HFFc6 (cell line): ENCODE measurements at regions not wholly inside any gene's neighbourhood (a gene's known extent, or its start where the extent isn't known, plus 50 kb on each side); places are given as distances from the start of the nearest gene placed in this dataset.
"Not testable (repeated sequence)": the region's sequence is repeated elsewhere in the genome, so short reads cannot be mapped to it uniquely, and the experiment has no call there.

Experiments
- DNase-seq: peaks from one replicate; pipeline ENCODE4 v3.0.0-alpha.2; 2018
- H3K27ac Mint-ChIP-seq: 2 replicates; pipeline ENCODE4 v1.8.0; 2020; ENCODE audit warnings: mild to moderate bottlenecking, mixed read lengths
- H3K27me3 Mint-ChIP-seq: 2 replicates; pipeline ENCODE4 v1.8.0; 2021; ENCODE audit warnings: mild to moderate bottlenecking, moderate library complexity, mixed read lengths; ENCODE audit not compliant: insufficient read depth
- H3K36me3 Mint-ChIP-seq: 2 replicates; pipeline ENCODE4 v1.8.0; 2021; ENCODE audit warnings: low read depth, mixed read lengths
- H3K4me1 Mint-ChIP-seq: 2 replicates; pipeline ENCODE4 v1.8.0; 2020; ENCODE audit warnings: low read depth, mixed read lengths
- H3K4me3 Mint-ChIP-seq: 2 replicates; pipeline ENCODE4 v1.8.0; 2020; ENCODE audit warnings: mild to moderate bottlenecking, moderate library complexity, mixed read lengths
- H3K9me3 Mint-ChIP-seq: 2 replicates; pipeline ENCODE4 v1.8.0; 2020; ENCODE audit warnings: mild to moderate bottlenecking, mixed read lengths
- TF ChIP-seq, protein P1 (sequence below): fragments of 200-600 bp; sonication (generic); IDR thresholded peaks from 2 replicates; pipeline ENCODE4 v1.5.0; 2021; ENCODE audit warnings: antibody characterized with exemption, mild to moderate bottlenecking

DNA sequence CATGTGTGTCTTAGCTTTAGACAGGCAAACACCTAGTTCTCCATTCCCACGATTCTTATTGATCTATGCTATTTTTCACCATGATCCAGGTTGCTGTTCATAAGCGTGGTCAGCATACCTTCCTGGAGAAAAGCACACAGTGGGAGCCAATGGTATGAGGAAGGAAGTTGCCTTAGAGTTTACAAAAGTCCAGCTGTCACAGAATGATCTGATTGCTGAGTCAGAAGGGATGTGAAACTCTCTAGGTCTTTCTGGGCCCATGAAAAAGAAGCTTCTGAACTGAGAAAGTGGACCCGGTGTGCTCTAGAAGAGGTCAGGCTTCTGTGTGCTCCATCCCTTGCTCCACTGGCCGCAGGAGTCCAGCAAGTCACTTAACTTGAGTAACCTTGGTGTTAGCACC, 71.0 kb upstream of the CCL1 start:
- Mint-ChIP-seq H3K36me3 (no peaks in the 10 kb centered on the region), H3K9me3 (no peaks in the 10 kb centered on the region), H3K4me3 (no peak overlapping the region), H3K4me1 (no peaks in the 10 kb centered on the region), H3K27me3 (peaks cover 9% of the 10 kb centered on the region), H3K27ac (no peak overlapping the region)
- TF ChIP-seq, protein P1, sequence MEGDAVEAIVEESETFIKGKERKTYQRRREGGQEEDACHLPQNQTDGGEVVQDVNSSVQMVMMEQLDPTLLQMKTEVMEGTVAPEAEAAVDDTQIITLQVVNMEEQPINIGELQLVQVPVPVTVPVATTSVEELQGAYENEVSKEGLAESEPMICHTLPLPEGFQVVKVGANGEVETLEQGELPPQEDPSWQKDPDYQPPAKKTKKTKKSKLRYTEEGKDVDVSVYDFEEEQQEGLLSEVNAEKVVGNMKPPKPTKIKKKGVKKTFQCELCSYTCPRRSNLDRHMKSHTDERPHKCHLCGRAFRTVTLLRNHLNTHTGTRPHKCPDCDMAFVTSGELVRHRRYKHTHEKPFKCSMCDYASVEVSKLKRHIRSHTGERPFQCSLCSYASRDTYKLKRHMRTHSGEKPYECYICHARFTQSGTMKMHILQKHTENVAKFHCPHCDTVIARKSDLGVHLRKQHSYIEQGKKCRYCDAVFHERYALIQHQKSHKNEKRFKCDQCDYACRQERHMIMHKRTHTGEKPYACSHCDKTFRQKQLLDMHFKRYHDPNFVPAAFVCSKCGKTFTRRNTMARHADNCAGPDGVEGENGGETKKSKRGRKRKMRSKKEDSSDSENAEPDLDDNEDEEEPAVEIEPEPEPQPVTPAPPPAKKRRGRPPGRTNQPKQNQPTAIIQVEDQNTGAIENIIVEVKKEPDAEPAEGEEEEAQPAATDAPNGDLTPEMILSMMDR = no peak
- DNase-seq = no peak

DNA sequence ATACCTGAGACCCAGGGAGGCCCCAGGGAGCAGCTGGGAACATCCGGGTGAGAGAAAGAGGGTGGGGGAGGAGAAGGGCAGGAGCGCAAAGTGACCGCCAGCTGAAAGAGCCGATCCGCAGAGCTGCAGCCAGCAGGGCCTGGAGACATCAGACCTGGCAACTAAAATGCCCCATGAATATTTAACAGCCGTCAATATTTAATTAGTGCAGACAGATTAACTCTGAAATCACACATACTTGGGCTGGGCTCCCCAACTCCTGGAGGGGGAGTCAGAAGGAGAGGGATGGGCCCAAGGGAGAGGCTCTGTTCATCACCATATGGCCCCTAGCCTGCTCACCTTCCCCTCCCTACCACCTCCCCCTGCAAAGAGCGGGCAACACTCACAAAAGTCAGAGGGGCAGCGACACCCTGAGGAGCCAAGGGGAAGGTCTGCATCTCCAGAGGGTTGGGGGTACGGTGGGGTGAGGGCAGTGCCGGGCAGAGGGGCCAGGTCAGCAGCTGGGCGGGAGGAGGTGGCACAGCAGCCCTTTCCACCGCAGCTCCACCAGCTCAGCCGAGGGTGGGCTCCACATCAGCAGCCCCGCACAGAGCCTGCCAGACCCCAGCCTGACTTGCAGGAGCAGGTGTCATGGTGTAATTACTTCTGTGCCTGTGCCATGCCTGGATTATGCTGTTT, 61.9 kb upstream of the CCL1 start:
- no peaks in the 10 kb centered on the region for H3K9me3 Mint-ChIP-seq
- DNase-seq = no peak
- H3K4me3 Mint-ChIP-seq = no peak overlapping the region
- no peaks in the 10 kb centered on the region for H3K36me3 Mint-ChIP-seq
- H3K27ac Mint-ChIP-seq = no peak overlapping the region
- TF ChIP-seq, protein P1 = no peak
- H3K4me1 Mint-ChIP-seq = no peaks in the 10 kb centered on the region
- H3K27me3 Mint-ChIP-seq = peaks cover 32% of the 10 kb centered on the region

DNA sequence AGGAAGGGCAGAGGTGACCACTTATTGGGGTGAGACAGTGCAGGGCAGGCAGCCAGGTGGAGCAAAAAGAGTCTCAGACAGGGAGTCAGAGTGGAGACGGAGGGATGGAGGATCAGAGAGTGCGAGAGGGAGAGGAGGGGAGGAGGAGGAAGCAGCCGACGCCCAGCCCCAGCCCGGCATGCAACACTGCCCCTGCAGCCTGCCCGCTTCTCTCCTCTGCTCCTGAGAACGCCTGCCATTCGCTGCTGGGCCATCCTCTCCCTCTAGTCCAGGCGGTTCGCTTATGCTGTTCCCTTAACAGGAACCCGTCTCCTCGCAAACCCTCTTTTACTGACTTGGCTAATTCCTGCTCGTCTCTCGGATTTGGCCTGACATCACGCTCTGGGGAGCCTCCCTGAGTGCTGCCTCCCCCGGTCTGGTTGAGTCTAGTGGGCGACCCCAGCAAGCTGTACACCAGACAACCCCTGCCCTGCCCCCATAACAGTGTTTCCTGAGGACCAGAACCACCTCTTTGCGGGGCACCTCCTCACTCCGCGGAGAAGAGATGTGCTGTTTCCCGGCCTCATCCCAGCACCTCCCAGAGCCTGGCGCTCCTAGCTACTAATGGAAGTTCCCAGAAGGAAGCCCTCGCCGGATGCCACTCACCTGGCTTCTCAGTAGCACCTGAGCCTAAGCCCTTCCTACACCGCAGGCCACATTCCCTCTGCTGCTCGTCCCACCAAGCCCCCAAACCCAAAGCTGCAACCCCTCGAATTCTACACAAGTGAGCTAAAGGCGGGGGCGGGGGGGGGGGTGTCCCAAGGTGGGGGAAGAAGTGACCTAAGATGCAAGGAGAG, 61.2 kb upstream of the CCL1 start:
- H3K27ac Mint-ChIP-seq = no peak overlapping the region
- no peaks in the 10 kb centered on the region for H3K9me3 Mint-ChIP-seq
- no peaks in the 10 kb centered on the region for H3K36me3 Mint-ChIP-seq
- DNase-seq = no peak
- H3K4me3 Mint-ChIP-seq = no peak overlapping the region
- TF ChIP-seq, protein P1 = no peak
- H3K4me1 Mint-ChIP-seq = no peaks in the 10 kb centered on the region
- peaks cover 35% of the 10 kb centered on the region for H3K27me3 Mint-ChIP-seq

DNA sequence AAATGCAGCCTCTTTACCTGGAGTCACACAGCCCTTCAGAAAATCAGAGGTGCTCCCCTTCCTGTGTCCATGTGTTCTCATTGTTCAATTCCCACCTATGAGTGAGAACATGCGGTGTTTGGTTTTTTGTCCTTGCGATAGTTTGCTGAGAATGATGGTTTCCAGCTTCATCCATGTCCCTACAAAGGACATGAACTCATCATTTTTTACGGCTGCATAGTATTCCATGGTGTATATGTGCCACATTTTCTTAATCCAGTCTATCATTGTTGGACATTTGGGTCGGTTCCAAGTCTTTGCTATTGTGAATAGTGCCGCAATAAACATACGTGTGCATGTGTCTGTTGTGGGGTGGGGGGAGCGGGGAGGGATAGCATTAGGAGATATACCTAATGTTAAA, 60.3 kb upstream of the CCL1 start:
- peaks cover 39% of the 10 kb centered on the region for H3K27me3 Mint-ChIP-seq
- not testable (repeated sequence) for H3K9me3 Mint-ChIP-seq

DNA sequence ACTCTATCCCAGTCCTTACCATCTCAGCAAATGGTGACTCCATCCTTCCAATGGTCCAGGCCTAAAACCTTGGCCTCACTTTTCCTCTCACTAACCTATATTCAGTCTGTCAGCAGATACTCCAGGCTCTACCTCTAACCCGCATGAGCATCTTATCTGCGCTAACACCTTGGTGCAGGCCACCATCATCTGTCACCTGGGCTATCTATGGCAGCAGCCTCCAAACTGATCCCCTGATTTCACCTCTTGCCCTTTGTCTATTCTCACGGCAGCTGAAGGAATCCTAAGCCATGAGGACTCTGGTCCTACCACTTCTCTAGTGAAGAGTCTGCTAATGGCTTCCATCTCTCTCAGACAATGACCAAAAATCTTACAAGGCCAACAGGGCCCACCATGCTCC, 57.9 kb upstream of the CCL1 start:
- no peak overlapping the region for H3K4me3 Mint-ChIP-seq
- TF ChIP-seq, protein P1 = no peak
- H3K9me3 Mint-ChIP-seq = no peaks in the 10 kb centered on the region
- no peaks in the 10 kb centered on the region for H3K4me1 Mint-ChIP-seq
- DNase-seq = no peak
- H3K36me3 Mint-ChIP-seq = no peaks in the 10 kb centered on the region
- H3K27ac Mint-ChIP-seq = no peak overlapping the region
- H3K27me3 Mint-ChIP-seq = peaks cover 37% of the 10 kb centered on the region

More for the DNA sequence above, 60.3 kb upstream of the CCL1 start:
- not testable (repeated sequence) for H3K36me3 Mint-ChIP-seq, H3K4me3 Mint-ChIP-seq, H3K4me1 Mint-ChIP-seq, DNase-seq, H3K27ac Mint-ChIP-seq

DNA sequence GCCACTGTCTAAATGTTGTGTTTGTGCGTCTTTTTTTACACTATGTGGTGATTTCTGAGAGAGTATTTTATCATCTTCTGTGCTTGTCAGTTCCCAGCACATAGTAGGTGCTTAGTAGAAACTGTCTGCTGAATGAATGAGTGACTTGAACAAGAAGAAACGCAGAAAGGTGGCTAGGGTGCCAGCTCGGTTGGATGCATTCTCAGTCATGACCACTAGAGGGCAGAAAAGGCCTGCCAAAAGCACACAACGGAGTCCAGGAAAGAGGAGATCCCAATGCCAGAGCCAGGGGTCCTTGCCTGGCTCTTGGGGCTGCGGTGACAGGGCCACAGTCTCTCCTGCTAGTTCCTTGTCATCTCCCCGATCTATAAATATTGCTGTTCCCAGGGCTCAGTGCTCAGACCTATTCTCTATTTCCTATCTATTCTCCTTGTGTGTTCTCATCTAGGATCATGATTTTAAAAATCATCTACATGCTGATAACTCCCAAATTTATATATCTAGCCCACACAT, 57.3 kb upstream of the CCL1 start:
- Mint-ChIP-seq H3K36me3 (no peaks in the 10 kb centered on the region), H3K4me1 (no peaks in the 10 kb centered on the region), H3K27me3 (peaks cover 33% of the 10 kb centered on the region), H3K9me3 (no peaks in the 10 kb centered on the region), H3K4me3 (no peak overlapping the region), H3K27ac (no peak overlapping the region)
- TF ChIP-seq, protein P1 = peak; percentile 99
- peak; percentile 54 for DNase-seq
